ENCODE measurements at regions not wholly inside any gene's neighbourhood (a gene's known extent, or its start where the extent isn't known, plus 50 kb on each side); places are given as distances from the start of the nearest gene placed in this dataset.

- TF ChIP-seq CTCF (IDR thresholded peaks at IDR 0.05) (no peak), POLR2A (IDR thresholded peaks at IDR 0.05) (no peak)
Observed at GRCh38 chr3:35522450-35522849, 116.9 kb upstream of the ARPP21 start.

All from tibial nerve (tissue), 3 donors.